A673 (cell line): ENCODE measurements at regions not wholly inside any gene's neighbourhood (a gene's known extent, or its start where the extent isn't known, plus 50 kb on each side); places are given as distances from the start of the nearest gene placed in this dataset.

Experiments used
- EZH2 ChIP-seq: fragments of 200-600 bp; sonication (generic); IDR thresholded peaks from 2 replicates; pipeline ENCODE4 v1.6.1; 2017; ENCODE audit warnings: borderline replicate concordance, low read depth, mild to moderate bottlenecking, mixed read lengths, antibody characterized with exemption, low read length; ENCODE audit not compliant: poor library complexity, severe bottlenecking
- TF ChIP-seq, protein P1 (sequence below): fragments of 300-800, 200-600 bp; sonication (generic); conservative IDR thresholded peaks from 2 replicates; pipeline ENCODE4 v1.5.1; 2017; ENCODE audit warnings: low read depth, mild to moderate bottlenecking, antibody characterized with exemption, low read length, moderate library complexity, mixed read lengths

DNA sequence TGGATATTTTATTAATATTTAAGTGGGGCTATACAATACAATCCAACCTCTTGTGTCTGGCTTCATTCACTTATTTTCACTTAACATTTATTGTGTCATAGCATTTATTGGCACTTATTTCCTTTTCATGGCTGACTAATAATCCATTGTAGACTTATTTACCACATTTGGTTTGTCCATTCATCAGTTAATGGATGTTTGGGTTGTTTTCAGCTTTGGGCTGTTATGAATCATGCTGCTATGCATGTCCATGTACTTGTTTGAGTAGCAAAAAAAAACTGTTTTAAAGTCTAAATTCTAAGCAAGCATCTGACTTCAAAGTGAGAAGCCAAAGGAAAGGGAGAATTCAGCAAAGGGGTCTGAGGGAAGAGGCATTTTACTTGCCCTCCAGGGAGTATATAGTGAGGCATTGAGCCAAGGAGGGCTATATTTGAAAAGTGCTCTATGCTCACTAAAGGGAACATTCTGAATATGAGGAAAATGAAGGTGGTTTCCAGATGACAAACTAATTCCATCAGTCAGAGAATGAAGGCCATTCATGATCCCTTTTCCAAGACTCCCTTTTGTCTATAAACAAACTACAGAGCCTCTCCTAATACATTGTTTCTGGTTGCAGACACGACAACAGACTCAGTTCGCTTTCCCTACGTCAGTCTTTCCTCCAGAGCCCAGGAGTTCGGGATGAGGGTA is 532.8 kb upstream of the KLF4 start:
- no peak for TF ChIP-seq EZH2
- TF ChIP-seq, protein P1, sequence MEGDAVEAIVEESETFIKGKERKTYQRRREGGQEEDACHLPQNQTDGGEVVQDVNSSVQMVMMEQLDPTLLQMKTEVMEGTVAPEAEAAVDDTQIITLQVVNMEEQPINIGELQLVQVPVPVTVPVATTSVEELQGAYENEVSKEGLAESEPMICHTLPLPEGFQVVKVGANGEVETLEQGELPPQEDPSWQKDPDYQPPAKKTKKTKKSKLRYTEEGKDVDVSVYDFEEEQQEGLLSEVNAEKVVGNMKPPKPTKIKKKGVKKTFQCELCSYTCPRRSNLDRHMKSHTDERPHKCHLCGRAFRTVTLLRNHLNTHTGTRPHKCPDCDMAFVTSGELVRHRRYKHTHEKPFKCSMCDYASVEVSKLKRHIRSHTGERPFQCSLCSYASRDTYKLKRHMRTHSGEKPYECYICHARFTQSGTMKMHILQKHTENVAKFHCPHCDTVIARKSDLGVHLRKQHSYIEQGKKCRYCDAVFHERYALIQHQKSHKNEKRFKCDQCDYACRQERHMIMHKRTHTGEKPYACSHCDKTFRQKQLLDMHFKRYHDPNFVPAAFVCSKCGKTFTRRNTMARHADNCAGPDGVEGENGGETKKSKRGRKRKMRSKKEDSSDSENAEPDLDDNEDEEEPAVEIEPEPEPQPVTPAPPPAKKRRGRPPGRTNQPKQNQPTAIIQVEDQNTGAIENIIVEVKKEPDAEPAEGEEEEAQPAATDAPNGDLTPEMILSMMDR, result no peak
